ENCODE measurements at regions not wholly inside any gene's neighbourhood (a gene's known extent, or its start where the extent isn't known, plus 50 kb on each side); places are given as distances from the start of the nearest gene placed in this dataset.

DNA sequence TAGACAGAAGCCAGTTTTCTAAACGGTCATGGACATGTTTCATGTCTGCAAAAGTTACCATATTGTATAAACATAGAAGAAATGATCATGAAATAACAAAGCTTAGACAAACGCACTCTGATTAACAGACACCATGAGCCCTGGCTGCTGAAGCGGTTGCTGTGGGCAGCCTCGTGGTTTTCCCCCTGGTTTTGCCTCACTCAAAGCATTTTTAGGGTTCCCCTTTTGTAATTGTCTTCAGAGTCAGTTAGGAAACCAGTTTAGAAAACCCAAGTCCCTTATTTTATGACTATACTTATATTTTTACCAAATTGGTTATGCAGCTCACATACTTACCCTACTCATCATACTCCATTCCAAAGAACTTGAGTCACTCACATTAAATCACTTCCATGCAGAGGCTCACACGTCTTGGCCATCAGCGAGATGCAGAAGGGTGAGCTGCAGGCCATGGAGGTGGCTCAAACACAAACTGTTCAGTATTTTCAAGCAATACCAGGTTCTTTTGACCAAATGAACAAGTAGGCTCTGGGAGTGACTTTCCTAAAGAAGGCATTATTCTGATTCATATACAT is 105.6 kb upstream of the SALL3 start:
- 56 to 71% (median 66%) methylated on average over 6 of the region's 6 CpGs for WGBS, 5 donors
- DNase-seq: no peak

DNA sequence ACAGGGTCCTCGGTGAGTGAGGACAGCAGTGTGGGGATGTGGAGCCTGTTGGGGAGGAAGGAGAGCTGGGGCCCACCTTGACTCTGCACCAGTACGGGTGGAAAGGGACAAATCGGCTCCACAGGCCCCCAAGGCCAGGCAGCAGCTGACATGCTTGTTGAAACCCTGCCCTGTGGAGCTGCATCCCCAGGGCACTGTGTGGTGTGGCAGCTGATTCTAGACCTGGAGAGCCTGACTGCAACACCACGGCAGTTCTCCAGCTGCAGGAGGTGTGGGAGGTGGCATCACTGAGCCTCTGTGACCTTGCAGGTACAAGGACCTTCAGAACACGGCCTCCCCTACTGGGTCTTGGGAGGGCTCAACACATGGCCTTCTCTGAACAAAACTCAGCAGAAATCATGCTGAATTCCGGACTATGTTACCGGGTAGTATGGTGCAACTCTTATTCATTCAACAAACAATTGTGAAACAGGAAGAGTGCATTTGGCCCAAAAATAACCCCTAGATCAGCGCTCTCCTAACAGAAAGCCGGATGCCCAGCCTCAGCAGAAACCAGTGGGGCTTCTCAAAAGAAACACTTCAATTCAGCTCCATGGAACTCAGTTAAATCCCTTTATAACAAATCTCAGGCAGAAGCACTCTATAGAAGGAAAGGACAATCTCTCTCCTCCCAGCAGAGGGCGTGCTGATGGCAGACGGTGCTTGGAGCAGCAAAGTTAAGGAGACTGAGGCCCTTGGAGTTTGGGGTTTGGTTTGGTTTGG is 104.4 kb upstream of the SALL3 start:
- no peaks in the 10 kb centered on the region for H3K9me3 ChIP-seq
- no peaks in the 10 kb centered on the region for H3K36me3 ChIP-seq
- DNase-seq: peak in 1 of 2 donors; percentile 56
- H3K4me1 ChIP-seq: no peaks in the 10 kb centered on the region
- peaks cover 0 to 42% (median 2%) of the 10 kb centered on the region in 3 donors for H3K27me3 ChIP-seq
- no peak overlapping the region for H3K4me3 ChIP-seq
- intact Hi-C loops (cut with DNase I; ENCODE audit: low total_unique reads): no loop called here
- TF ChIP-seq POLR2A (IDR thresholded peaks at IDR 0.05): no peak
- TF ChIP-seq EP300 (IDR thresholded peaks at IDR 0.05): no peak
- TF ChIP-seq, protein P1, sequence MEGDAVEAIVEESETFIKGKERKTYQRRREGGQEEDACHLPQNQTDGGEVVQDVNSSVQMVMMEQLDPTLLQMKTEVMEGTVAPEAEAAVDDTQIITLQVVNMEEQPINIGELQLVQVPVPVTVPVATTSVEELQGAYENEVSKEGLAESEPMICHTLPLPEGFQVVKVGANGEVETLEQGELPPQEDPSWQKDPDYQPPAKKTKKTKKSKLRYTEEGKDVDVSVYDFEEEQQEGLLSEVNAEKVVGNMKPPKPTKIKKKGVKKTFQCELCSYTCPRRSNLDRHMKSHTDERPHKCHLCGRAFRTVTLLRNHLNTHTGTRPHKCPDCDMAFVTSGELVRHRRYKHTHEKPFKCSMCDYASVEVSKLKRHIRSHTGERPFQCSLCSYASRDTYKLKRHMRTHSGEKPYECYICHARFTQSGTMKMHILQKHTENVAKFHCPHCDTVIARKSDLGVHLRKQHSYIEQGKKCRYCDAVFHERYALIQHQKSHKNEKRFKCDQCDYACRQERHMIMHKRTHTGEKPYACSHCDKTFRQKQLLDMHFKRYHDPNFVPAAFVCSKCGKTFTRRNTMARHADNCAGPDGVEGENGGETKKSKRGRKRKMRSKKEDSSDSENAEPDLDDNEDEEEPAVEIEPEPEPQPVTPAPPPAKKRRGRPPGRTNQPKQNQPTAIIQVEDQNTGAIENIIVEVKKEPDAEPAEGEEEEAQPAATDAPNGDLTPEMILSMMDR (IDR thresholded peaks at IDR 0.05): peak in 4 of 7 experiments; percentile 11 to 28 (median 24)
- 53 to 60% (median 57%) methylated on average over 8 to 11 of the region's 11 CpGs for WGBS, 5 donors
- H3K27ac ChIP-seq: no peak overlapping the region

More for the DNA sequence above, 105.6 kb upstream of the SALL3 start:
- H3K27me3 ChIP-seq: peaks cover 0 to 35% (median 2%) of the 10 kb centered on the region in 3 donors
- H3K4me3 ChIP-seq: no peak overlapping the region
- no peak for TF ChIP-seq POLR2AphosphoS5 (IDR thresholded peaks at IDR 0.05)
- TF ChIP-seq, protein P1 (IDR thresholded peaks at IDR 0.05): no peak
- no peak for TF ChIP-seq POLR2A (IDR thresholded peaks at IDR 0.05)
- no peak for TF ChIP-seq EP300 (IDR thresholded peaks at IDR 0.05)
- intact Hi-C loops (cut with DNase I; ENCODE audit: low total_unique reads): no loop called here
- no peaks in the 10 kb centered on the region for H3K9me3 ChIP-seq
- no peaks in the 10 kb centered on the region for H3K4me1 ChIP-seq
- H3K36me3 ChIP-seq: no peaks in the 10 kb centered on the region
- no peak overlapping the region for H3K27ac ChIP-seq

DNA sequence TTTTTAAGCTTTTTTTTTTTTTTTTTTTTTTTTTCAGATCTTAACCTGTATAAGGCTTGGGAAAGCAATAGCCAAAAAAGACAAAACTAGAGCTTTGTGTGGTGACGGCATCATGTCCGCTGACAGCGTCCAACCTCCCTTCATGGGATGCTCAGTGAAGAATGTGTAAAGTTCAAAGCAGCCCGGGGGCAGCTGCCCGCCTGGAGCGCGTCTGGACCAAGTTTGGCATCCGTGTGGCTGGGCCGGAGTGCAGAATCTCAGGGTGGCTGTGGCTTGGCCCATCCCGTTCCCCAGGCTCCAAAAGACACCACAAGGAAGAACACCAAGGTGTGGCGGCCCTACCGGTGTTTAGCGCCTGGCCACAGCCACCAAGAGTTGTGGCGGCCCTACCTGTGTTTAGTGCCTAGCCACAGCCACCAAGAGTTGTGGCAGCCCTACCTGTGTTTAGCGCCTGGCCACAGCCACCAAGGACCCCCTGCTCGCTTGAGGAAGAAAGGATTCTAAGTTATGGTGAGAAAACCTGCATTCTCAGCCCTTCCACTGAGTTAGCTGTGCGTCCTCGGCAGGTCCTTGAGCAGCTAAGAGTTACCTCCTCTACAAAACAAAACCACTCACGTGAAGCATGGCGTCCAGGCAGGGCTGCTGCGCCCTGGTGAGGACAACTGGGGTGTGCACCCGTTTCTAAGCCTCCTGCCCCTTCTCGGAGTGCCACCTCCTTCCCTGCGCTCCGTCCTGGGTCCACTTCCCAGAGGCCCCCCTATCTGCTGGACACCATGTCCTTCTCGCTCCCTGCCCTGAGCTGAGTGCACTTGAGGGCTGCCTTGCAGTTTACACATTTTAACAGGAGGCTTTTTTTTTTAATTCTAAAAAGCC is 103.6 kb upstream of the SALL3 start:
- Histone ChIP-seq H3K27me3 (peaks cover 0 to 36% (median 2%) of the 10 kb centered on the region in 3 donors), H3K9me3 (no peaks in the 10 kb centered on the region), H3K27ac (no peak overlapping the region), H3K4me3 (no peak overlapping the region), H3K4me1 (no peaks in the 10 kb centered on the region), H3K36me3 (no peaks in the 10 kb centered on the region)
- WGBS, 5 donors: 89 to 94% (median 92%) methylated on average over 24 to 26 of the region's 26 CpGs
- DNase-seq: no peak
- intact Hi-C loops (cut with DNase I; ENCODE audit: low total_unique reads): no loop called here
- TF ChIP-seq, protein P1 (IDR thresholded peaks at IDR 0.05): no peak
- no peak for TF ChIP-seq POLR2AphosphoS5 (IDR thresholded peaks at IDR 0.05)
- no peak for TF ChIP-seq POLR2A (IDR thresholded peaks at IDR 0.05)
- no peak for TF ChIP-seq EP300 (IDR thresholded peaks at IDR 0.05)

DNA sequence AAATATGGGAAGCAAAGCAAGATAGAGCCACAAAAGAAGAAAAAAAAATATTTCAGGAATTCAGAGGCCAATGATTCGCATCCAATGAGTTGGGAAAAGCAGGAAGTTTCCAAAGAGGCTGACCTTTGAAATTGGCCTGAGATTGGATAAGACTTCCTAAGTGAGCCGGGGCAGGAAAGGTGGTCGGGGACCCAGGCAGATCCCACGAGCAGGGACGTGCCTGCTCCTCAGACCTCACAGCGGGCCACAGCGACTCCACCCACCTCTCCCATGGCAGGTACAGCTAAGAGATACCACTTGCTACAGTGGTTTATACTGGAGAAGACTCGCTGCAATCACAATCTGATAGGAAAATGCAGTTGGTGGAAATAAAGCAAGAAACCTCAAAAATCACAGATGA is 102.8 kb upstream of the SALL3 start:
- peaks cover 0 to 34% (median 2%) of the 10 kb centered on the region in 3 donors for H3K27me3 ChIP-seq
- H3K27ac ChIP-seq: no peak overlapping the region
- H3K4me3 ChIP-seq: no peak overlapping the region
- TF ChIP-seq POLR2AphosphoS5 (IDR thresholded peaks at IDR 0.05) (no peak), EP300 (IDR thresholded peaks at IDR 0.05) (no peak), POLR2A (IDR thresholded peaks at IDR 0.05) (no peak)
- TF ChIP-seq, protein P1 (IDR thresholded peaks at IDR 0.05): no peak
- 42 to 53% (median 50%) methylated on average over 8 of the region's 8 CpGs for WGBS, 5 donors
- no peaks in the 10 kb centered on the region for H3K36me3 ChIP-seq
- no peak for DNase-seq
- no peaks in the 10 kb centered on the region for H3K4me1 ChIP-seq
- H3K9me3 ChIP-seq: no peaks in the 10 kb centered on the region
- intact Hi-C loops (cut with DNase I; ENCODE audit: low total_unique reads): no loop called here
